ENCODE measurements at regions not wholly inside any gene's neighbourhood (a gene's known extent, or its start where the extent isn't known, plus 50 kb on each side); places are given as distances from the start of the nearest gene placed in this dataset.

GRCh38 chr5:165722401-165722800 lies 2217.0 kb downstream of the MAT2B start:
- Mint-ChIP-seq H3K27ac (no peak overlapping the region), H3K27me3 (ENCODE audit: low read depth in 3 of 3) (no peaks in the 10 kb centered on the region), H3K9me3 (peaks cover 2 to 11% (median 4%) of the 10 kb centered on the region in 7 donors), H3K36me3 (no peaks in the 10 kb centered on the region), H3K4me1 (no peaks in the 10 kb centered on the region), H3K4me3 (no peak overlapping the region)
- Histone ChIP-seq H3K27ac (ENCODE audit: low read depth in 1 of 2, low read length in 2 of 2) (no peak overlapping the region), H3K4me1 (ENCODE audit: control insufficient read depth in 1 of 2, insufficient read depth in 2 of 2, low read length in 2 of 2) (no peaks in the 10 kb centered on the region), H3K27me3 (ENCODE audit: control insufficient read depth in 2 of 2, insufficient read depth in 2 of 2, low read length in 2 of 2) (no peaks in the 10 kb centered on the region), H3K9ac (ENCODE audit: insufficient read depth, low read length, poor library complexity, severe bottlenecking) (no peak overlapping the region), H3K4me2 (replicated peaks; ENCODE audit: extremely low read depth, low read length, poor library complexity, severe bottlenecking) (no peak overlapping the region), H3K9me3 (replicated peaks in 1 of 2; ENCODE audit: control insufficient read depth in 1 of 2, insufficient read depth in 1 of 2, low read length in 2 of 2) (peaks cover 8 to 13% of the 10 kb centered on the region in 2 donors), H2AFZ (ENCODE audit: insufficient read depth, low read depth, low read length, poor library complexity, severe bottlenecking) (no peak overlapping the region), H4K20me1 (ENCODE audit: insufficient read depth, low read length) (no peaks in the 10 kb centered on the region), H3K4me3 (replicated peaks in 1 of 3; ENCODE audit: low read depth in 2 of 3, low read length in 3 of 3) (no peak overlapping the region), H3K79me2 (ENCODE audit: insufficient read depth, low read length) (no peaks in the 10 kb centered on the region), H3K36me3 (replicated peaks in 1 of 2; ENCODE audit: control insufficient read depth in 1 of 2, insufficient read depth in 2 of 2, low read length in 2 of 2) (no peaks in the 10 kb centered on the region)
- intact Hi-C loops (cut with micrococcal nuclease), result no loop called here
- WGBS (ENCODE audit: insufficient coverage), result 100% methylated on average over 2 of the region's 2 CpGs
- DNase-seq, result no peak
- TF ChIP-seq CTCF (IDR thresholded peaks at IDR 0.05), result no peak

- H3K4me2 ChIP-seq (replicated peaks; ENCODE audit: extremely low read depth, low read length, poor library complexity, severe bottlenecking), result no peak overlapping the region
- H3K9me3 ChIP-seq (replicated peaks in 1 of 2; ENCODE audit: control insufficient read depth in 1 of 2, insufficient read depth in 1 of 2, low read length in 2 of 2), result peaks cover 6 to 8% of the 10 kb centered on the region in 2 donors
- intact Hi-C loops (cut with micrococcal nuclease), result no loop called here
- H3K4me1 Mint-ChIP-seq, result no peaks in the 10 kb centered on the region
- H3K27me3 Mint-ChIP-seq (ENCODE audit: low read depth in 3 of 3), result no peaks in the 10 kb centered on the region
- H3K27me3 ChIP-seq (ENCODE audit: control insufficient read depth in 2 of 2, insufficient read depth in 2 of 2, low read length in 2 of 2), result no peaks in the 10 kb centered on the region
- no peaks in the 10 kb centered on the region for H3K79me2 ChIP-seq (ENCODE audit: insufficient read depth, low read length)
- H4K20me1 ChIP-seq (ENCODE audit: insufficient read depth, low read length), result no peaks in the 10 kb centered on the region
- WGBS (ENCODE audit: insufficient coverage), result no CpG with 5 or more reads among the region's 5 CpGs
- H3K4me3 ChIP-seq (replicated peaks in 1 of 3; ENCODE audit: low read depth in 2 of 3, low read length in 3 of 3), result no peak overlapping the region
- TF ChIP-seq CTCF (IDR thresholded peaks at IDR 0.05), result no peak
- H2AFZ ChIP-seq (ENCODE audit: insufficient read depth, low read depth, low read length, poor library complexity, severe bottlenecking), result no peak overlapping the region
- no peaks in the 10 kb centered on the region for H3K36me3 ChIP-seq (replicated peaks in 1 of 2; ENCODE audit: control insufficient read depth in 1 of 2, insufficient read depth in 2 of 2, low read length in 2 of 2)
- no peak overlapping the region for H3K27ac ChIP-seq (ENCODE audit: low read depth in 1 of 2, low read length in 2 of 2)
- no peaks in the 10 kb centered on the region for H3K4me1 ChIP-seq (ENCODE audit: control insufficient read depth in 1 of 2, insufficient read depth in 2 of 2, low read length in 2 of 2)
- H3K9ac ChIP-seq (ENCODE audit: insufficient read depth, low read length, poor library complexity, severe bottlenecking), result no peak overlapping the region
- no peak overlapping the region for H3K27ac Mint-ChIP-seq
- H3K36me3 Mint-ChIP-seq, result no peaks in the 10 kb centered on the region
- H3K4me3 Mint-ChIP-seq, result no peak overlapping the region
- no peak for DNase-seq
- peaks cover 1 to 11% (median 4%) of the 10 kb centered on the region in 7 donors for H3K9me3 Mint-ChIP-seq
These were observed 2218.5 kb downstream of the MAT2B start for GRCh38 chr5:165723931-165724330.

Measured in CD14-positive monocyte (primary cell).